GM12875 (cell line): ENCODE measurements at regions not wholly inside any gene's neighbourhood (a gene's known extent, or its start where the extent isn't known, plus 50 kb on each side); places are given as distances from the start of the nearest gene placed in this dataset.
"Not testable (repeated sequence)": the region's sequence is repeated elsewhere in the genome, so short reads cannot be mapped to it uniquely, and the experiment has no call there.

ENCODE experiments used
- H3K4me3 ChIP-seq: one replicate; pipeline ENCODE4 v1.5.1; 2011; ENCODE audit warnings: low read depth, low read length, control low read depth
- TF ChIP-seq, protein P1 (sequence below): IDR thresholded peaks from 2 replicates; pipeline ENCODE4 v1.5.1; 2011; ENCODE audit warnings: low read depth, mild to moderate bottlenecking, control low read depth, inconsistent platforms, low read length, moderate library complexity, borderline replicate concordance; ENCODE audit not compliant: insufficient read depth

DNA sequence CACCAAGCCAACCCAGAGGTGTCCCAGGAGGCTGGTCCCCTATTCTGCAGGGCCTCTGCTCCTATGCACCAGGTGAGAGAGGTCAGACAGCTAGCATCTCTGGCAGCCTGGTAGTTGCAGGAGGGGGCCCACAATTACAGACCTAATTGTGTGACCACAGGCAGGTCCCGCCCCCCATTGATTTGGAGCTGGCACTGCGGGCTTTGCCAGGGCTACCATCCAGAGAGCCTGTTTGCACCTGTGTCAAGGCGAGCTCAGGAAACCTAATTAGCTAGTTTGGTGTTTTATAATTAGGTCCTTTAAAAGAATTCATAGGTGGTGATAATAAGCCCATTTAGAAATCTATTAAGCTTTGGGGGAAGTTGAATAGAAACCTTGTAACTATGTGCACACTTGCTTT lies 90.2 kb downstream of the MRM1 start:
- no peak overlapping the region for H3K4me3 ChIP-seq
- TF ChIP-seq, protein P1, sequence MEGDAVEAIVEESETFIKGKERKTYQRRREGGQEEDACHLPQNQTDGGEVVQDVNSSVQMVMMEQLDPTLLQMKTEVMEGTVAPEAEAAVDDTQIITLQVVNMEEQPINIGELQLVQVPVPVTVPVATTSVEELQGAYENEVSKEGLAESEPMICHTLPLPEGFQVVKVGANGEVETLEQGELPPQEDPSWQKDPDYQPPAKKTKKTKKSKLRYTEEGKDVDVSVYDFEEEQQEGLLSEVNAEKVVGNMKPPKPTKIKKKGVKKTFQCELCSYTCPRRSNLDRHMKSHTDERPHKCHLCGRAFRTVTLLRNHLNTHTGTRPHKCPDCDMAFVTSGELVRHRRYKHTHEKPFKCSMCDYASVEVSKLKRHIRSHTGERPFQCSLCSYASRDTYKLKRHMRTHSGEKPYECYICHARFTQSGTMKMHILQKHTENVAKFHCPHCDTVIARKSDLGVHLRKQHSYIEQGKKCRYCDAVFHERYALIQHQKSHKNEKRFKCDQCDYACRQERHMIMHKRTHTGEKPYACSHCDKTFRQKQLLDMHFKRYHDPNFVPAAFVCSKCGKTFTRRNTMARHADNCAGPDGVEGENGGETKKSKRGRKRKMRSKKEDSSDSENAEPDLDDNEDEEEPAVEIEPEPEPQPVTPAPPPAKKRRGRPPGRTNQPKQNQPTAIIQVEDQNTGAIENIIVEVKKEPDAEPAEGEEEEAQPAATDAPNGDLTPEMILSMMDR: no peak

DNA sequence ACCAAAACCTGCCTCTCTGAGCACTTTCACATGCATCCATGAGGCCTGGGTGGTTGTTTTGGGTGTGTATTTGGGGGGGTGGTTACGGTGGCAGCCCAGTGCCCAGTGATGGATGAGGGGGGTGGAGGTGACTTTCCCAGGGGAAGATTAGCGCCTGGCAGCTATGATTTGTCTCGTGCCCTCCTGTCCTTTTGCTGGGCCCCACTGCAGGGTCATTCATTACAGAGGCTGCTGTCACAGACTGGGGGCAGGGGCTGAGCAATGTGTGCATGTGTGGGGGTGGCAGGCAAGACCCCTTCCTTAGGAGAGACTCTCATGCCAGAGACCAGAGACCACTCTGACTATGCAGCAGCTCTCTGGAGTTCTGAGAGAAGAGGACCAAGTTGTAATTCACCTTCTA lies 93.7 kb downstream of the MRM1 start:
- TF ChIP-seq, protein P1: no peak
- no peak overlapping the region for H3K4me3 ChIP-seq

- not testable (repeated sequence) for H3K4me3 ChIP-seq
Observed at GRCh38 chr17:36695710-36696109, 94.3 kb downstream of the MRM1 start.

GRCh38 chr17:36696805-36697204 lies 95.4 kb downstream of the MRM1 start:
- no peak overlapping the region for H3K4me3 ChIP-seq
- TF ChIP-seq, protein P1: no peak

GRCh38 chr17:36697903-36698530 lies 96.6 kb downstream of the MRM1 start:
- no peak overlapping the region for H3K4me3 ChIP-seq
- TF ChIP-seq, protein P1: no peak

- H3K4me3 ChIP-seq: no peak overlapping the region
- TF ChIP-seq, protein P1: no peak
Observed at GRCh38 chr17:36701429-36702099, 100.2 kb downstream of the MRM1 start.

DNA sequence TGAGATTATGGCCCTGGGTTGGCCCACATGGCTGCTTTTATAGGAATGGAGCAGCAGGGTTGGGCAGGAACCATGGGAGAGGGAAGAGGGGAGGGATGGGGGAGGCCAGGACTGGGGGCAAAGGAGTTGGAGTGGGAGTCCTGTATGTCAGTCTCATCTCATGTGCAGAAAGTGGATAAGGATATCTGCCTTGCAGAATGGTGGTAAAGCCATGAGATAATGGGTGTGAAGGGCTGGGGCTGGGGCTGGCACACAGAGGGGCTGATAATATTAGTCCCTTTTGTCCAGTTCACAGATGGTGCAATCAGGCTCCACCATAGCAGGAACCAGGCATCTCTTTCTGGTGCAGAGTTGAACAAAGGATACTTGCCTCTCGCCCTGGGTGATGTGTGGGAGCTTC lies 101.3 kb downstream of the MRM1 start:
- H3K4me3 ChIP-seq: no peak overlapping the region
- TF ChIP-seq, protein P1: no peak
